Retina (tissue), 1 donor: ENCODE measurements at regions not wholly inside any gene's neighbourhood (a gene's known extent, or its start where the extent isn't known, plus 50 kb on each side); places are given as distances from the start of the nearest gene placed in this dataset.
"Not testable (repeated sequence)": the region's sequence is repeated elsewhere in the genome, so short reads cannot be mapped to it uniquely, and the experiment has no call there.

Source experiments
- DNase-seq: peaks from one replicate; pipeline ENCODE4 v3.0.0-alpha.2; 2016

DNA sequence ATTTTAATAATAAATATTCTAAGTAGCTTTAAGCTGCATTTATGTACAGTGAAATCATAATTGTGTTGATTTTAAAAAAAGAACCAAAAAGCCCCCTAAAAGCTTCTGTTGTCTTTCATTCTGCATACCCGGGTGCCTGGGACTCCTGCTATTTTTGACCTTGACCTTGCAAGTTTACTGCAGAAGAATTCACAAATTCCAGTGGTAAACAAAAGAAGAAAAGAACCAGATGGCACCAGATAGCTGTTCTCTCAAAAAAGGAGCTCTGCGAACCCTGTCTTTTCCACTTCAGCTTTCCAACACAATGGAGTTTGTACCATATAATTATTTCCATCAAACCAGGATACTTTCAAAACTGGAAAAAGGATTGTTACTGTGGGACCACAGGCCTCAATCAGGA is 363.3 kb downstream of the SMOC2 start:
- DNase-seq: no peak

DNA sequence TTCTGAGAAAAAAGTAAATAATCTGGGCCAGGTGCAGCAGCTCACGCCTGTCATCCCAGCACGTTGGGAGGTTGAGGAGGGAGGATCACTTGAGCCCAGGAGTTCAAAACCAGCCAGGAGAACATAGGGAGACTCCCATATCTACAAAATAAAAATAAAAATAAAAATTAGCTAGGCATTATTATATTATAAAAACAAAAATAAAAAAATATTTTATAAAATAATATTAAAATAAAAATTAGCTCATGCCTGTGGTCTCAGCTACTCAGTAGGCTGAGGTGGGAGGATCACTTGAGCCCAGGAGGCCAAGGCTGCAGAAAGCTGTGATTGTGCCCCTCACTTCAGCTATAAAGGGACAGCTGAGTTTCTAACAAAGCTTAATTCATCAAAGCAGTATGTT is 362.9 kb downstream of the SMOC2 start:
- DNase-seq: no peak

DNA sequence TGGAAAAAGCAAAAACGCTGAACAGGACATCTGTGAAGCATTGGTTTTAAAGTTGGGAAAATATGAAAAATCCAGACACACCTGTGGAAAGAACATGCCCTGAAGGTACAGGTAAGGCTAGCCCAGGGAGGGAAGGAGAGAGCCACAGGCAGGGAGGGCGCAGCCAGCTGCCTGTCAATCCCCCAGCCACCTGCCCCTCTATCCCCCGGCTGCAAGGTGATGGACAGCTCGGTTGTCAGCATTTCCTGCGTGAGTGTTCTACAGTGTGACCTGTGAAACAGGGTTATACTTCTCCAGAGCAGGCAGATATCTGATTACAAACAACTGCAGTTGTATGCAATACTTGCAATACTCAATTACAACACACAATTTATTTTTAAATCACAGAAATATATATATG is 358.1 kb downstream of the SMOC2 start:
- no peak for DNase-seq

DNA sequence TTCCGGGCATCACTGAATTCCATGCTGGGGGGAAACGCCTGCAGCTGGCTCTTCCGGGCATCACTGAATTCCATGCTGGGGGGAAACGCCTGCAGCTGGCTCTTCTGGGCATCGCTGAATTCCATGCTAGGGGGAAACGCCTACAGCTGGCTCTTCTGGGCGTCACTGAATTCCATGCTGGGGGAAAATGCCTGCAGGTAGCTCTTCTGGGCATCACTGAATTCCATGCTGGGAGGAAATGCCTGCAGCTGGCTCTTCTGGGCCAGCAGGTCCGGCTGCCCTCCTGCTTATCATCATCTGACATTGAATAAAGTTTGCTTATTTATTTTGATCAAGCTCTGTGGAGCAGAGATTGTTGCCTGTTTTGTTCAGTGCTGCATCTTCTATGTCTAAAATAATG is 355.1 kb downstream of the SMOC2 start:
- DNase-seq: no peak

DNA sequence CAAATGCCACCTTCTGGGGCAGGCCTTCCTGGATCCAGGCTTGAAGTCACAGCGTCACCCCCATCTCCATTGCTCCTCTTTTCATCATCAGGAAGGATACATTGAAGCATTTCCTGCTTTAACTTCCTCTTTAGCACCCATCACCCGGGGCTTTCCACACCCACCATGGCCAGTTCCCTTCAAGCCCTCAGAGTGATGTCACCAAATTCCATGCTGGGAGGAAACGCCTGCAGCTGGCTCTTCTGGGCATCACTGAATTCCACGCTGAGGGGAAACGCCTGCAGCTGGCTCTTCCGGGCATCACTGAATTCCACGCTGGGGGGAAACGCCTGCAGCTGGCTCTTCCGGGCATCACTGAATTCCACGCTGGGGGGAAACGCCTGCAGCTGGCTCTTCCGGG is 354.6 kb downstream of the SMOC2 start:
- not testable (repeated sequence) for DNase-seq

DNA sequence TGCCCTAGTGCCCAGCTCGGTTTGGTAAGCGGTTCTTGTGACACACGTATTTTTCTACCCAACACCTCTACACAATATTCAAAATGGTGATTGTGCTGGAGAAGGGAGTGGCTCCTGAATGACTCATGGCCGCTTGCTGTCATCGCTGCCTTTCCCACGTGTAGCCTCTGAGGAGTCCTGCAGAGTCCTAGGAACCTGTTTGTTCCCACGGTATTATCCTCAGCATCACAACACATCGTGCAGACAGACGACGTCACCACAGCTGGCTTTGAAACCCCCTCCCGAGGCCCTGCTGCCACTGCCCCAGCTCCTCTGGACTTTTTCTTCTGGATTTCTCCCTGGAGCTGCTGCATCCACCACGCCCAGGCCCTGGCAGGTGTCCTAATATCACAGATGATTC is 353.5 kb downstream of the SMOC2 start:
- DNase-seq: no peak

DNA sequence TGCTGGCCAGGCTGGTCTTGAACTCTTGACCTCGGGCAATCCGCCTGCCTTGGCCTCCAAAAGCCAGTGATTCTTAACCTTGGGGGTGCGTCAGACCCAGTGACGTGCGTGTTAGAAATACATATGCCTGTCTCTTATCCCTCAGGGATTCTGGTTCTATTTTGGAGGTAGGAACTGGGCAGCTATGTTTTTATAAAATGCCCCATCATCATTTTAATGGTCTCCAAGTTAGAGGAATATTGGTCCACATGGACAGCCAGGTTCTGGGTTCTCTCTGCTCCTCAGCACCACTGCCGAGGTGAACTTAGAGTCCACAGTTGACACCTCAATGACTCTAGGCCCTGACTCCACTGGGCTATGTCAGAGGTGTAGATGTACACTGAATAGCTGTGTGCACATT is 352.7 kb downstream of the SMOC2 start:
- DNase-seq: no peak

DNA sequence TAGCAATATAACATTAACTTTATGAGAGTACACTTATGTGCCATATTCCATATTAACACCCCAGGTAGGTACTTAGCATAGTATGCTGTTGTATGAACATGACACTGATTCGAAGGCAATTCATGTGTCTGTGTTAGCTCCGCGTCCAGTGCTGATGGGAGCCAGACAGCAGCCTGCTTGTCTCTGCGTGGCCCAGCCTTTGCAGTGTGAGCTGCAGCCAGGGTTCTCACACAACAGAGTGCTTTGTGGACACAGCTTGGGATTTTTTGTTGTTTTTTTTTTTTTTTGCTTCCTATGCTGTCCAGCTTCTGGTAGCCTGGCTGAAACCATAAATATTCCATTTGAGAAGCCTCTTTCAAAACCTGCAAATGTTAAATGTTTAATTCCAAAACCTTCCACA is 350.9 kb downstream of the SMOC2 start:
- DNase-seq: no peak

DNA sequence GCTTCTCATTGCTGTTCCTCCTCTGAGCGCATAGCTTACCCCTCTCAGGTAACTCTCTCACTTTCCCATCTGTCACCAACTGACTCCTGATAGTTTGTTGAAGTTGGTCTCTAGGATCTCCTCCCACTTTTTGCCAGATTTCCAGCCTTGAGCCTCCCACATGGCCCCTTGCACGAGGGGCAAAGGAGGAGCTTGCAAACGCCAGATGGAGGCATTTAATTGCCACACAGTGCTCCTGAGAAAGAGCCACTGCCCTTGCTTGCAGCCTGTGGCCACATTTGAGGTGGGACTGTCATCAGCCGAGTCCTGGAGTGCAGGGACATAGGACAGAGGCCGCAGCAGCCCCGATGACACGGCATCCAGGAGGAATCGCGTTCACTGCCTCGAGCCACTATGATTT is 348.7 kb downstream of the SMOC2 start:
- DNase-seq: no peak

DNA sequence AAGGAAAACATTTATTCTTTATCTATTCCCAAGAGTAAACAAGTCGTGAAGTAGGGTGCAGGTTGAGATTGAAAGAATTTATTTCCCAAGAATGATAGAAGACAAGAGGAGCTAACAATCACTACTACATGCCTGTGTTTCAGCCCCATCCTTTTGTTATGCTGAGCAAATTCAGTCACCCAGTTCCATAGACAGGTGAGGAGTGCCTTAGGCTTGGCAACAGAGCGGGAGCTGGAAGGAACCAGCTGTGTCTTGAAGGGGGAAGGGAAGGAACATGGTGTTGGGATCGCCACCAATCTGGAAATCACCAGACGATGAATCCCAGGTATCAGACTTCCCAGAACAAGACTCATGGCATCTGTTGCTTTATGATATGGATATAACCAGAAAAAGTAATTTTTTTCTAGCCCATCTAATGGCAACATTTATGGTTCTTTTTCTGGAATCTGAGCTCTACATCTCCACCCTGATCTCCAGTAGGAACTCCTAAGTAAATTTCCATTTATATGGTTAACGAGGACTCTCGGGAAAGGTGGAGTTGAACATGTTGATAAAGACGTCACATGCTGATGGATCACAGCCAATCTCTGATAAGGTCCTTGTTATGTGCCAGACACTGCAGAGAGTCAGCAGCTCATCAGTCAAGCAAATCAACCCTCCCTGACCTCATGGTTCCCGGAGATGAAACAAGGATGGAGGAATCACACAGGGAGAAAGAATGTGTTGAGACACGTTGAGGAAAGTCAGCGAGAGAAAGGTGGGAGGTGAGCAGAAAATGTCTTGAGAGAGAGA is 344.9 kb downstream of the SMOC2 start:
- no peak for DNase-seq

DNA sequence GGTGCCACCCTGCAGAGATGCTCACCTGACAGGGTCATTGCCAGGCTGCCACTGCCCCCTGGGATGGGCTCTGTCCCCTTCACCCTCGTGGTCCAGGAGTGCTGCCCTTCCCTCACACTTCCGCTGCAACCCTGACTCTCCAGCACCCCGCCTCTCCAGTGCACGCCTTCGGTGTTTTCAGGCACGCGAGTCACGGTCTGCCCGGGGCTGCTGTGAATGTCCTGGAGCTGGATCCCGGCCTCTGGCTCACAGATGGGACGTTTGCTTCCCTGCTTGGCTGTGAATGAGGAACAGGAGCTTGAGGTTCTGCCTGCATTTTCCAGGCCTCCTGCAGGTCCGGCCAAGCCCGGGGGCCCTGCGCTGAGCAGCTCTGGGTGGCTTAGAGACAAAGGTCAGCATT is 343.4 kb downstream of the SMOC2 start:
- no peak for DNase-seq

DNA sequence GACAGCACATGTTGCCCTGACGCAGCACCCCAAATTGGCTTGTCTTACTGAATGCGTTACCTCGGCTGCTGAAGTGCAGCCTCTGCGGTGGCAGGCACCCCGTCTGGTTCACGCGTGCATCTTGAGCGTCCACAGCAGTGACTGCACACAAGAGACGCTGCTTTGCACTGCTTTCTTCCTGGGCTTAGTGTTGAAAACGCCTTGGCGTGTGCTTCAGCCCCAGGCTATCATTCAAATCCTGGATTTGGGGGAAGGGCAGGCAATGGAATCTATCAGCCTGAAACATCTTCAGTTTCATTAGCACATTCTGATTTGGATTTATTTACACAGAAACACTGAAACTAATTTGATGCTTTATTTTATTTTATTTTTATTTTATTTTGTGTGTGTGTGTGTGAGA is 342.7 kb downstream of the SMOC2 start:
- DNase-seq: no peak

DNA sequence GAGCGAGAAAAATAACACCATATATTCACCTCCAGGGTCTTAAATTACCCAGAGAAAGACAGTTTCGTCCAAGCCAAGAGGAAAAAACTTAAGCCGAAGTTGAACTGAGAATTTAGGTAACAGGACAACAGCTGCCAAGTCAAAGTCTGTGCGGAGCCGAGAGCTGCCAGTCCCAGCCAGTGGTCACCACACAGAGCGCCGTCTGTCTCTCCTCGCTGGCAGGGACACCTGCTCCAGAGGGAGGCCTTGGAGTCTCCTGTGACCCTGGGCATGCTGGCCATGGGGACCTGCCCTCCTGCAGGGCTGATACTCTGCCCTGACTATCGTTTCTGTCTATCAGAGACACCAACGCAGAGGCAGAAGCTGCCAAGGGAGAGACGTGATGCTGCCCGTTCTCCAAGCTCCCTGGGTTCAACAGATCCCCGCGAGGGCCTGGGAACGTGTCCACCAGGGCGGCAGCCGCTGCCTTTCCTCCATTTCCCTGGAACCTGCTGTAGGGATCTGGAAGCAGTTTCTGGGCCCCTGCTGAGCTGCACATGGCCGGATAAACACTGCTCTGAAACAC is 341.3 kb downstream of the SMOC2 start:
- DNase-seq: no peak

DNA sequence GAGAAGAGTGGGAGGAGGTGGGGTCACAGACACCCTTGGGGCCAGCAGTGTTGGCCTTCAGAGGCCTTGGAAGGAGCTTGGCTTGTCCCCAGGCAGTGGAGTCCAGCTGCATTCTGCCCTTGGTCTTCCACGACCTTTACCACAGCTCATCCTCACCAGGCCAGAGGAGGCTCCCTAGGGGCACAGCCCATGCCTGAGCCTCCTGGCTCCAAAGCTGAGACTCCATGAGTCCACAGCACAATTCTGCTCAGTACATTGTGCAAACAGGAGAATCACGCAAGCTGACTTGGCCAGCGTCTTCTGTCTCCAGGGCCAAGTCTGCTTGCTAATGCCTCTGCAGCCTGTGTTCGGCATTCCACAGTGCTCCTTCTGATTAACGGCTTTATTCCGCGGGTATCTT is 337.2 kb downstream of the SMOC2 start:
- DNase-seq: no peak

DNA sequence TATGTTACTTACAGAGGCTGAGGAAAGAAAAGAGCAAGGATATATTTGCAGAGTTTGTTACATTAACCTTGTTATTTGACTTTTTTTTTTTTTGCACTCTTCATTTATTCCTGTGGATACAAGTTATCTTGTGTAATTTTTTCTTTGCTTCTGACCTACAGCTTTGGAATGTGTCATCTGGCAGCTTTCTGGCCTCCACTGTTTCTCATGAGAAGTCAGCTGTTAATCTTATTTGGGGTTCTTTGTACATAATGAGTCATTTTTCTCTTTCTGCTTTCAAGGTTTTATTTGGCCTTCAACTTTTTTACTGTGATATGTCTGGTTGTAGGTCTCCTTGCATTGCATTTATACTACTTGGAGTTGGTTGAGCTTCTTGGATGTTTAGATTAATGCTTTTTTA is 333.4 kb downstream of the SMOC2 start:
- no peak for DNase-seq

DNA sequence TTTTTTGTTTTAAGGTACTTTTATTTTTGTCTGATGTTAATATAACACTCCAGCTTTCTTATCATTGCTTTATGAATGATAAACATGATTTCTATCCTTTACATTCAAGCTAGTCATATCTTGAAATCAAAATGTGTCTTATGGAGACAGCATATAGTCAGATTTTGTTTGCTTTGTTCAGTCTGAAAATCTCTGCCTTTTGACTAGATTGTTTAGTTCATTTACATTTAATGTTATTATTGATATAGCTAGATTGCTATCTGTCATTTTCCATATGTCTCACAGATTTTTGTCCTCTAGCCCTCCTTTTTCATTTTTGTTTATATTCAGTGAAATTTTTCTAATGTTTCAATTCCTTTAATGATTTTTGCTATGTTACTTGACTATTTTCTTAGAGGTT is 332.8 kb downstream of the SMOC2 start:
- no peak for DNase-seq

DNA sequence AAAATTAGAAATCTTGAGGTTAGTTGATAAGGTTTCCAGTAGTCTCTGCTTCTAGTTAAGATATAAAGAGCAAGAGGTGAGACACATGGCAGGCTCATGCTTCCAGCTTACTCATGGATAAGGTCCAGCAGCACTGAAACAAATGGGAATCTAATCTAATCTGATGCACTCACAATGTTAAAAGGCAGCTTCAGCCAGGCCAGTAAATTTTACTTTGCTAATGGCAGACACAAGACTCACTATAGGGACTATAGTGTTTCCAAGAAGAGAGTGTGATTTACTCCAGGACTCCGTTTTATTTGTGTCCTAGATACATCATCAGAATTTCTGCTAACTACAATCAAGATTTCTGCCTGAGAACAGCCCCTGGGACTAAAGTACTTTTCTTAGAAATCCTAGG is 324.8 kb downstream of the SMOC2 start:
- DNase-seq: no peak

DNA sequence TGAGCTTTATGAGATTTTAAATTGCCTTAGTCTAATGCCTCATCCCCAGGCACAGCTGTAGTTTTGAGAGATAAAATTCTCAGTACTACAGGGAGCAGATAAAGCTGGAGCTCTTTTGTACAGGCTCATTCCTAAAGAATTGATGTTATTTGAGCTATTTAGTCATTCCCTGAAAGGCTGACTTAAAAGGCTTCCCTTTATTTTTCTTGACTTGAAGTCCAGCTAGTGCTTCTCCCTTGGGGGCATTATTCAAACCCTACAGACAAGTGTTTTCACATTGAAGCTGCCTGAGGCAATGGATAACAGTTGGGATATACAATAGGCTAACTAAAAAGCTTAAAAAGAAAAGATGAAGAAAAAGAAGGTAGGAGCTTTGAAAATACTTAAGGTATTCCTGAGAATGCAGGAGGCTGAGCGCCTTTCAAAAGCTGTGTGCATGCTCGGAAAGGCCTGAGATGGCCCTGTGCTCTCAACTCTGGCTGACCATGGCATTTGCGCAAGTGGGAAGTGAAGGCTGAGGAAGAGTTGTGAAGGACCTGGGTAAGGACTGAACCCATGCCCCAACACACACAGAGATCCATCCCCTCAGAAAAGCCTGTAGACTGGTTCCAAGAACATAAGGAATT is 315.1 kb downstream of the SMOC2 start:
- no peak for DNase-seq

DNA sequence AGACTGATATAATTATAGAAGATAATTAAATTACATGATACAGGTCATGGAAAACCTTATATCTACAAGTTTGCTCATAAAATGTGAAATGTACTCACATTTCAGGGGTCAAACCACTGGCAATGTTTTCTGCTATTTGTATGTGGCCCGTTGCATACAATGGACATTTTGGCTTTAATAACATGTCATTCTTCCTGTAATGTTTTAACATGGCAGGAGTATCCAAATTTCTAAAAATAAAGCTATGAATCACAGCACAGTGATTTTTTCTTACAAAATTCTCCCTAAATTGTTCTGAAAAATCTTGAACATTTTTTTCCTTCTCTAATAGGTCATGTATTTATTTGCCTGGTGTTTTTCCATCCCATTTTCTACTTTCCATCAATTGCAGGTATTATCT is 305.7 kb downstream of the SMOC2 start:
- DNase-seq: no peak

DNA sequence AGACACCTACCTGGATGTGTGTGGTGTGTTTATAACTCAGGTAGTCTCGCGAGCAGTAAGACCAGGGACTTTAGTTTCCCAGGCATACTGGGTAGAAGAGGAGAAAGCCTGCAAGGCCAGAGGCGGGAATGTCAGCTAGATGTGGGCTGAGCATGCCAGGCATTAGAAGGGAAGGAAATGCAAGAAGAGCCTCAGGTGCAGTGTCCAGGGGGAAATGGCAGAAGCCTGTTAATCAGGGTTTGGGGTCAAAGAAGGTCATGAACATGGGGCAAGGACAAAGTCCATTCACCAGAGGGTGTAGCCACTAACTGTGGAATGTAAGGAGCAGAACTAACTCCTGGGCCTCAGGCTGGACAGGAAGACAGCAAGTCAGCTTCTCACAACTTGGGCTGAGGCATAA is 305.0 kb downstream of the SMOC2 start:
- DNase-seq: no peak

DNA sequence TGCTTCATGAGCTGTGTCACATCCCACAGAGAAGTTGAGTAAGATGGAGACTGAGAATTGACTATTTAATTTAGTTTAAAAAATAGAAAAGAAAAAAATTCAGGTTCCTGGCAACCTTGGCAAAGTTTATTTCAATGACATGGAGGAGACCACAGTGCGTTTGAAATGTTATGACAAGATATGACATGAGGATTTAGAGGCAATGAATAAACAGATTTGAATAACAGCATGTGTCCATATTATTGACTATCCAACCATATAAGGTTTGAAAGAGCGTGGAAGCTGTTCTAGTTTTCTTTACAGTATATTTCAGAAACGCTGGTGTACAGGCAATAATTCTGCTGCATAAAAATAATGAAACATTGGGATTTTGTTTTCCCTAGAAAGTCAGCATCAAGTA is 303.9 kb downstream of the SMOC2 start:
- DNase-seq: no peak

DNA sequence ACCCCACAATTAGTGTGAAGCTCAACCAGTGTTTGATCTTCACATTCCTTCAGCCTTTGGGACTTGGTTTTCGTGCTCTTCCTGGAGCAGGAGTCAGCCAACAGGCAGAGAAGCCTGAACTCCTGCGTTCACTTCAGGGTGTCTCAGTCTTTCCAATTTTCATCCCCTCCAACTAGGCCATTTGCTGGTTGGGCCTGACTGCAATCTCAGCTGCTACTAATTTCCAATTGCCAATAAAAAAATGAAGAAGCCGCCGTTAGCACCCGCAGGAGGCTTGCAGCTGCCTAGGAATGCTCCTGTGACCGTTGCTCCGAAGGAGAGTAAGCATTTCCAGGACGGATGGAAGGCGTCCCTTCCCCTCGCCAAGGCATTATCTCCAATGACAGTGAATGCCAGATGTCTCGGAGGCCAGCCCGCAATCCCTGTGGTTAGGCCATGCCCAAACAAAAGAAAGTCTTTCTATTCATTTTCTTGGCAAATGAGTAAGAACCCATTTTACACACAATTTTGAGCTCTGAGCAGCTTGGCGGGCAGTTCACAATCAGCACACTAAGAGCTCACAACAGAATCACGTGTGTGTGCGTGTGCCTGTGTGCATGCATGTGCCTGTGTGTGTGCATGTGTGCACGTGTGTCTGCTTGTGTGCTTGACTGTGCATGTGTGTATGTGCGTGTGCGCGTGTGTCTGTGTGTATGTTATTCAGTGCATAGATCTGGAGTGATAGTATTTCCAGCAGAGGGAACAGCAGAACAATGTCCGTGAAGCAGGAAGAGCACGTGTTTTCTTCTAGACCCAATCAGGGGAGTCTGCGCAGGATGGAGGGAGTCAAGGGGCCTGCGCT is 301.2 kb downstream of the SMOC2 start:
- no peak for DNase-seq

DNA sequence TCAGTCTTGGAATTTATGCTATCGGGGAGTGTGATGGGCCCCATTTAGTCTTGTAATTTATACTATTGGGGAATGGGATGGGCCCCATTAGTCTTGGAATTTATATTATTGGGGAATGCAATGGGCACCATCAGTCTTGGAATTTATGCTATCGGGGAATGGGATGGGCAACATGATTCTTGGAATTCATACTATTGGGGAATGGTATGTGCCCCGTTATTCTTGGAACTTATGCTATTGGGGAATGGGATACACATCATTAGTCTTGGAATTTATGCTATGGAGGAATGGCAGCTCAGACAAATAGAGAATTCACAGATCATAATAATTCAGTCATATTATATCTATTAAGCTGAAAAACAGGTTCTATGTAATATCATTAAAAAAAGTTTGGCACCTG is 300.3 kb downstream of the SMOC2 start:
- no peak for DNase-seq

DNA sequence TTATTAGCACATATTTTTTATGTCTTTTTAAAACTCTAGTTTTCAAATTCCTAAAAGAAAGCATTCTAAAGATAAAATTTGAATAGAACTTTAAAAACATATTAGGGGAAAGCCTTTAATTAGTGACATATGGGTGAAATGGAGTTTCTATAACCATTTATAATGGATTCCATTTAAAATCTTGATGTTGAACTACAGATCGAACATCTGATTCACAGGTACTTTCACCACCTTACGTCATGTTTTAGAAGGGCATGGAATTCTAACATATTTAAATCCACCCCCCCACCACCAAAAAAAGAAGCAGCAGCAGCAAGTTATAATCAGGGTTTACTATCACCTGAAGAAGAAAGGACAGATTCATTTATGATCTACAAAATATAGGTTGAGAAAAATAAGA is 298.4 kb downstream of the SMOC2 start:
- DNase-seq: no peak
